Esophagus muscularis mucosa (tissue), 4 donors: ENCODE measurements at regions not wholly inside any gene's neighbourhood (a gene's known extent, or its start where the extent isn't known, plus 50 kb on each side); places are given as distances from the start of the nearest gene placed in this dataset.
"Not testable (repeated sequence)": the region's sequence is repeated elsewhere in the genome, so short reads cannot be mapped to it uniquely, and the experiment has no call there.

Experiments
- DNase-seq: peaks from one replicate; pipeline ENCODE4 v3.0.0-alpha.2; 2017; ENCODE audit errors: extremely low spot score
- H3K27ac ChIP-seq, 4 donors: fragments of 200-600 bp; sonication (generic); replicated peaks in 1 of 4; 1 replicate in 3 of 4; 2 replicates in 1 of 4; pipeline ENCODE4 v1.5.1; 2016 to 2019; ENCODE audit warnings: mild to moderate bottlenecking in 1 of 4
- H3K27me3 ChIP-seq, 4 donors: fragments of 200-600 bp; sonication (generic); one replicate each; pipeline versions ENCODE4 v1.5.1 to v1.6.0; 2016 to 2019
- H3K36me3 ChIP-seq, 4 donors: fragments of 200-600 bp; sonication (generic); one replicate each; pipeline ENCODE4 v1.5.1; 2016 to 2019
- H3K4me1 ChIP-seq, 4 donors: fragments of 200-600 bp; sonication (generic); one replicate each; pipeline ENCODE4 v1.5.1; 2016 to 2019
- H3K4me3 ChIP-seq, 4 donors: fragments of 200-600 bp; sonication (generic); 1 replicate in 2 of 4; 2 replicates in 2 of 4; pipeline ENCODE4 v1.5.1; 2016 to 2019; ENCODE audit warnings: mild to moderate bottlenecking in 4 of 4, moderate library complexity in 1 of 4
- H3K9me3 ChIP-seq, 4 donors: fragments of 200-600 bp; sonication (generic); 1 replicate in 3 of 4; 2 replicates in 1 of 4; pipeline ENCODE4 v1.5.1; 2016 to 2019
- EP300 ChIP-seq: sonication (generic); formaldehyde crosslinking; IDR thresholded peaks from one replicate; pipeline ENCODE4 v1.6.1; 2017; ENCODE audit warnings: antibody characterized with exemption
- POLR2A ChIP-seq: fragments of 450-650 bp; IDR thresholded peaks from one replicate; pipeline ENCODE4 v1.6.1; 2017; ENCODE audit warnings: antibody characterized with exemption, moderate library complexity, mild to moderate bottlenecking, low read depth
- POLR2AphosphoS5 ChIP-seq, 2 donors: sonication (generic); formaldehyde crosslinking; IDR thresholded peaks; one replicate each; pipeline ENCODE4 v1.6.1; 2017; ENCODE audit warnings: antibody characterized with exemption in 2 of 2
- WGBS: methylation state at CpG from one replicate; pipeline ENCODE4 v1.1.5; 2018; 5-methylcytosine and 5-hydroxymethylcytosine counted together
- intact Hi-C: fragments of 100-400 bp; cut with DNase I; formaldehyde crosslinking; loops from one replicate; pipeline ENCODE4 v1.15.1; 2023
- TF ChIP-seq, protein P1 (sequence below), 3 experiments: fragments of 200-600 bp in 2 of 3; fragments of 450-650 bp in 1 of 3; sonication (generic) in 2 of 3; IDR thresholded peaks; one replicate each; pipeline ENCODE4 v1.5.1; 2017 to 2019; ENCODE audit warnings: antibody characterized with exemption in 3 of 3, mild to moderate bottlenecking in 2 of 3, moderate library complexity in 1 of 3

DNA sequence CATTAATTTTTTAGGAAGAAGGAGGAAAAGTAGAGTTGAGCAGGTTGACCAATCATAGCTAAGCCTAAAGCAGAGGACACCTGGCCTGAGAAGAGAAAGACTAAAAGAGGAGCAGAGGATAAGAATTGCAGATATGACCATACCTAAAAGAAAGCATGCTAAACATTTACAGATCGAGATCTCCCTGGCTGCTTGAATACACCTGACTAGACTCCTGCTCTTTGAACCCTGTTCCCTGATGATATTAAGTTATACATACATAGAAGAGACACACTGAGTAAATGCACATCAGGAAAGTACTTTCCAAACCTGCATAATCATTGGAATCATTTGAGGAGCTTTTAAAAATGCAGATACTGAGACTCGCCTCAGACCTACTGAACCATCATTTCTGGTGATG lies 232.3 kb upstream of the ELL2 start:
- WGBS: 90% methylated on average over 2 of the region's 2 CpGs
- intact Hi-C loops: no loop called here
- TF ChIP-seq, protein P1, sequence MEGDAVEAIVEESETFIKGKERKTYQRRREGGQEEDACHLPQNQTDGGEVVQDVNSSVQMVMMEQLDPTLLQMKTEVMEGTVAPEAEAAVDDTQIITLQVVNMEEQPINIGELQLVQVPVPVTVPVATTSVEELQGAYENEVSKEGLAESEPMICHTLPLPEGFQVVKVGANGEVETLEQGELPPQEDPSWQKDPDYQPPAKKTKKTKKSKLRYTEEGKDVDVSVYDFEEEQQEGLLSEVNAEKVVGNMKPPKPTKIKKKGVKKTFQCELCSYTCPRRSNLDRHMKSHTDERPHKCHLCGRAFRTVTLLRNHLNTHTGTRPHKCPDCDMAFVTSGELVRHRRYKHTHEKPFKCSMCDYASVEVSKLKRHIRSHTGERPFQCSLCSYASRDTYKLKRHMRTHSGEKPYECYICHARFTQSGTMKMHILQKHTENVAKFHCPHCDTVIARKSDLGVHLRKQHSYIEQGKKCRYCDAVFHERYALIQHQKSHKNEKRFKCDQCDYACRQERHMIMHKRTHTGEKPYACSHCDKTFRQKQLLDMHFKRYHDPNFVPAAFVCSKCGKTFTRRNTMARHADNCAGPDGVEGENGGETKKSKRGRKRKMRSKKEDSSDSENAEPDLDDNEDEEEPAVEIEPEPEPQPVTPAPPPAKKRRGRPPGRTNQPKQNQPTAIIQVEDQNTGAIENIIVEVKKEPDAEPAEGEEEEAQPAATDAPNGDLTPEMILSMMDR (IDR thresholded peaks at IDR 0.05): no peak
- TF ChIP-seq EP300 (no peak), POLR2A (no peak), POLR2AphosphoS5 (IDR thresholded peaks at IDR 0.05) (no peak)

DNA sequence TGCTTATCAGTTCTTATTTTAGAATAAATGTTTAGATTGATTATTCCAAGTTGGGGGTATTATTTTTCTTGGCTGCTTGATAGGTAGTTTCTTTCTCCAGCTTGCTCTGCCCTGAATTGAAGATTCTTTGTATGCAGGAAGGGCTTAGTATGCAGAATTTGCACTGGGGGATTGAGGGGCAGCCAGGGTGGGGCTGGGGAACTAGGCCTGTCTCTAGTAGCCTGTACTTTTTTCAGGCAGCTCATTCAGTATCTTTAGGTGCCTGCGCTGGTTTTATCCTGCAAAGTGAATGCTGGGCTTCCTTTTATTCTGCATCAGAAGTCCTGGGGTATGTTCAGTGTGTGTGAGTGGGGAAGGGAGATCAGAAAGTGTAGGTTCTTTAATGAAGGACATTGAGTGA lies 228.3 kb upstream of the ELL2 start:
- intact Hi-C loops: no loop called here
- Histone ChIP-seq H3K4me1 (no peaks in the 10 kb centered on the region), H3K36me3 (no peaks in the 10 kb centered on the region), H3K27ac (no peak overlapping the region), H3K4me3 (no peak overlapping the region), H3K27me3 (no peaks in the 10 kb centered on the region), H3K9me3 (no peaks in the 10 kb centered on the region)
- no peak for DNase-seq
- no peak for TF ChIP-seq EP300
- TF ChIP-seq, protein P1 (IDR thresholded peaks at IDR 0.05): no peak
- no peak for TF ChIP-seq POLR2A
- WGBS: 100% methylated on average over 1 of the region's 1 CpG

More for the DNA sequence above, 232.3 kb upstream of the ELL2 start:
- Histone ChIP-seq H3K4me3 (no peak overlapping the region), H3K4me1 (no peaks in the 10 kb centered on the region), H3K36me3 (no peaks in the 10 kb centered on the region), H3K9me3 (no peaks in the 10 kb centered on the region), H3K27me3 (no peaks in the 10 kb centered on the region), H3K27ac (no peak overlapping the region)
- DNase-seq: no peak

DNA sequence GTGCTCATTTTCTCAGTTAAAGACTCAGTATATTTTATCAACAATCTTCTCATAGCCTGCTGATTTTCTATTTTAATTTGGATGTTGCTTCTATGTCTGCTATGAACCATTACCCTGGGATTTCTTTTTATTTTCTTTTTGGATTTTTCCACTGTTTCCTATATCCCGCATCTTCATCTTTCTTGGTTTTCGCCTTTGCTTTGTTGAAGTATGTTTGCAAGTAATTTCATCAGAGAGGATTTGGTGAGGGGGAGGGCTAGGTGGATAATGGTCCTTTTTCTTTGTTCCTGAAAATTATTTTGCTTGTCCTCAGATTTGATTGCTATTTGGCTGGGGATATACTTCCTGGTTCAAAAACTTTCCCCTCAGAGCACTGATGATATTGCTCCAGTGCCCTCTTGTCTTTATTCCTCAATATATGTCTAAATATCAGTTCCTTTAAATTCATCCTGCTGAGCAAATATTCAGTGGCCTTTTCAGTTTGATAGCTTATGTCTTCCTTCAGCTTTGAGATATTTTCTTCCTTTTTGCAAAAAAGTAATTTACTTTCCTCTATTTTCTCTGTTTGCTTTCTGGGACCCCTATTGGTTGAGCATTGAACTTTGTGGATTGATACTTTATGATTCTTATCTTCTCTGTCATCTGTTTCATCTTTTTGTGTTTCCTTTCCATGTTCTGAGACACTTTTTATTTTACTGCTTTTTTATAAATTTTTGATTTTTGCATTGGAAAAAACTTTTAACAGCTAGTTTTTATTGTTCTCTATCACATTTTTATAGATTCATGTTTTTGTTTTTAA lies 227.6 kb upstream of the ELL2 start:
- Histone ChIP-seq H3K27ac (no peak overlapping the region), H3K36me3 (no peaks in the 10 kb centered on the region), H3K4me1 (no peaks in the 10 kb centered on the region), H3K27me3 (no peaks in the 10 kb centered on the region), H3K9me3 (no peaks in the 10 kb centered on the region), H3K4me3 (no peak overlapping the region)
- TF ChIP-seq, protein P1 (IDR thresholded peaks at IDR 0.05): no peak
- TF ChIP-seq POLR2A (no peak), EP300 (no peak), POLR2AphosphoS5 (IDR thresholded peaks at IDR 0.05) (no peak)
- no peak for DNase-seq
- intact Hi-C loops: no loop called here
- 98% methylated on average over 2 of the region's 2 CpGs for WGBS

DNA sequence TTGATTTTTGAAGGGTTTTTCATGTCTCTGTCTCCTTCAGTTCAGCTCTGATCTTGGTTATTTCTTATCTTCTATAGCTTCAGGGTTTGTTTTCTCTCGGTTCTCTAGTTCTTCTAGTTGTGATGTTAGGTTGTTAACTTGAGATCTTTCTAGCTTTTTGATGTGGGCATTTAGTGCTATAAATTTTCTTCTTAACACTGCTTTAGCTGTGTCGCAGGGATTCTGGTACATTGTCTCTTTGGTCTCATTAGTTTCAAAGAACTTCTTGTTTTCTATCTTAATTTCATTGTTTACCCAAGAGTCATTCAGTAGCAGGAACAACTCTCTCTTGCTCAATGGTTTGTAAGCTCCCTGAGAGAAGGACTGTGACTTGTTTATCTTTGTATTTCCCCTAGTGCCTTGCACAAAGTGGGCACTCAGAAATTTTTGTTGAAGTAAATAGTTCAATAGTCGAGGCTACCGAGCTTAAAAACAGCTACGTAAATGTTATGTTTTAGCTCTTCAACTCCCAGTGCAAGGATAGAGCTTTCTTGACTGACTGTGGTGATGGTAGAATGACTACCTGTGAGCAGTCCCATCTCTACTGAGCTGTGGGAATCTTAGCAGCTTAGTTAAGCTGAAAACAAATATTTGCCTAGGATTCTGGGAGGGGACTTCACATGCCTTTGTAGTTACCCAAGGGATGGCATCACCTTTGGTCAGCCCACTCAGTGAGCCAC lies 225.8 kb upstream of the ELL2 start:
- no peaks in the 10 kb centered on the region for H3K36me3 ChIP-seq
- H3K27me3 ChIP-seq: no peaks in the 10 kb centered on the region
- no peaks in the 10 kb centered on the region for H3K9me3 ChIP-seq
- H3K27ac ChIP-seq: no peak overlapping the region
- no peaks in the 10 kb centered on the region for H3K4me1 ChIP-seq
- DNase-seq: no peak
- WGBS: 86% methylated on average over 5 of the region's 5 CpGs
- H3K4me3 ChIP-seq: no peak overlapping the region
- TF ChIP-seq, protein P1 (IDR thresholded peaks at IDR 0.05): no peak
- no peak for TF ChIP-seq POLR2AphosphoS5 (IDR thresholded peaks at IDR 0.05)
- no peak for TF ChIP-seq POLR2A
- no peak for TF ChIP-seq EP300
- intact Hi-C loops: no loop called here

DNA sequence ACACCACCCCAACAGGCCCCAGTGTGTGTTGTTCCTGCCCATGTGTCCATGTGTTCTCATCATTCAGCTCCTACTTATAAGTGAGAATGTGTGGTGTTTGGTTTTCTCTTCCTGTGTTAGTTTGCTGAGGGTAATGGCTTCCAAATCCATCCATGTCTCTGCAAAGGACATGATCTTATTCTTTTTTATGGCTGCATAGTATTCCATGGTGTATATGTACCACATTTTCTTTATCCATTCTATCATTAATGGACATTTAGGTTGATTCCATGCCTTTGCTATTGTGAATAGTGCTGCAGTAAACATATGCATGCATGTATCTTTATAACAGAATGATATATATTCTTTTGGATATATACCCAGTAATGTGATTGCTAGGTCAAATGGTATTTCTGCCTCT lies 222.9 kb upstream of the ELL2 start:
- H3K27ac ChIP-seq, H3K9me3 ChIP-seq, H3K27me3 ChIP-seq, H3K36me3 ChIP-seq, DNase-seq, intact Hi-C loops, H3K4me1 ChIP-seq, H3K4me3 ChIP-seq: not testable (repeated sequence)
